ENCODE measurements at regions not wholly inside any gene's neighbourhood (a gene's known extent, or its start where the extent isn't known, plus 50 kb on each side); places are given as distances from the start of the nearest gene placed in this dataset.

GRCh38 chr13:62643007-62643483 is 1227.4 kb upstream of the PCDH20 start:
- H3K4me1 Mint-ChIP-seq: peaks cover 20% of the 10 kb centered on the region
- ChIA-PET CTCF (no interaction called here), POLR2A (no interaction called here)
- H3K27me3 Mint-ChIP-seq (ENCODE audit: low read depth): no peaks in the 10 kb centered on the region
- ATAC-seq (no peak), DNase-seq (ENCODE audit: low spot score) (no peak)
- H3K27ac Mint-ChIP-seq: no peak overlapping the region
- TF ChIP-seq NR3C1 (CRISPR knock-in tag; conservative IDR thresholded peaks at IDR 0.05; ENCODE audit: low read depth) (no peak), KAT7 (CRISPR knock-in tag; IDR thresholded peaks at IDR 0.05; ENCODE audit: borderline replicate concordance) (no peak), SMAD4 (CRISPR knock-in tag; IDR thresholded peaks at IDR 0.05) (no peak), TEAD4 (CRISPR knock-in tag; IDR thresholded peaks at IDR 0.05) (no peak), ZNF138 (CRISPR knock-in tag; conservative IDR thresholded peaks at IDR 0.05) (no peak), EMX1 (CRISPR knock-in tag; IDR thresholded peaks at IDR 0.05) (no peak), ZNF425 (CRISPR knock-in tag; conservative IDR thresholded peaks at IDR 0.05) (no peak), ATF1 (CRISPR knock-in tag; IDR thresholded peaks at IDR 0.05) (no peak), ZNF396 (CRISPR knock-in tag; IDR thresholded peaks at IDR 0.05; ENCODE audit: borderline replicate concordance) (no peak), MXD4 (CRISPR knock-in tag; IDR thresholded peaks at IDR 0.05; ENCODE audit: borderline replicate concordance) (no peak), ATF3 (CRISPR knock-in tag; conservative IDR thresholded peaks at IDR 0.05) (no peak), CBFB (CRISPR knock-in tag; IDR thresholded peaks at IDR 0.05; ENCODE audit: low read depth) (no peak), FOXK1 (CRISPR knock-in tag; IDR thresholded peaks at IDR 0.05) (no peak), ZNF416 (CRISPR knock-in tag; IDR thresholded peaks at IDR 0.05) (no peak), CTCF (IDR thresholded peaks at IDR 0.05) (no peak)
- TF ChIP-seq, protein P1, sequence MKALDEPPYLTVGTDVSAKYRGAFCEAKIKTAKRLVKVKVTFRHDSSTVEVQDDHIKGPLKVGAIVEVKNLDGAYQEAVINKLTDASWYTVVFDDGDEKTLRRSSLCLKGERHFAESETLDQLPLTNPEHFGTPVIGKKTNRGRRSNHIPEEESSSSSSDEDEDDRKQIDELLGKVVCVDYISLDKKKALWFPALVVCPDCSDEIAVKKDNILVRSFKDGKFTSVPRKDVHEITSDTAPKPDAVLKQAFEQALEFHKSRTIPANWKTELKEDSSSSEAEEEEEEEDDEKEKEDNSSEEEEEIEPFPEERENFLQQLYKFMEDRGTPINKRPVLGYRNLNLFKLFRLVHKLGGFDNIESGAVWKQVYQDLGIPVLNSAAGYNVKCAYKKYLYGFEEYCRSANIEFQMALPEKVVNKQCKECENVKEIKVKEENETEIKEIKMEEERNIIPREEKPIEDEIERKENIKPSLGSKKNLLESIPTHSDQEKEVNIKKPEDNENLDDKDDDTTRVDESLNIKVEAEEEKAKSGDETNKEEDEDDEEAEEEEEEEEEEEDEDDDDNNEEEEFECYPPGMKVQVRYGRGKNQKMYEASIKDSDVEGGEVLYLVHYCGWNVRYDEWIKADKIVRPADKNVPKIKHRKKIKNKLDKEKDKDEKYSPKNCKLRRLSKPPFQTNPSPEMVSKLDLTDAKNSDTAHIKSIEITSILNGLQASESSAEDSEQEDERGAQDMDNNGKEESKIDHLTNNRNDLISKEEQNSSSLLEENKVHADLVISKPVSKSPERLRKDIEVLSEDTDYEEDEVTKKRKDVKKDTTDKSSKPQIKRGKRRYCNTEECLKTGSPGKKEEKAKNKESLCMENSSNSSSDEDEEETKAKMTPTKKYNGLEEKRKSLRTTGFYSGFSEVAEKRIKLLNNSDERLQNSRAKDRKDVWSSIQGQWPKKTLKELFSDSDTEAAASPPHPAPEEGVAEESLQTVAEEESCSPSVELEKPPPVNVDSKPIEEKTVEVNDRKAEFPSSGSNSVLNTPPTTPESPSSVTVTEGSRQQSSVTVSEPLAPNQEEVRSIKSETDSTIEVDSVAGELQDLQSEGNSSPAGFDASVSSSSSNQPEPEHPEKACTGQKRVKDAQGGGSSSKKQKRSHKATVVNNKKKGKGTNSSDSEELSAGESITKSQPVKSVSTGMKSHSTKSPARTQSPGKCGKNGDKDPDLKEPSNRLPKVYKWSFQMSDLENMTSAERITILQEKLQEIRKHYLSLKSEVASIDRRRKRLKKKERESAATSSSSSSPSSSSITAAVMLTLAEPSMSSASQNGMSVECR (CRISPR knock-in tag; IDR thresholded peaks at IDR 0.05; ENCODE audit: borderline replicate concordance): no peak
- H3K36me3 Mint-ChIP-seq: peaks cover 5% of the 10 kb centered on the region
- H3K9me3 Mint-ChIP-seq: peaks cover 11% of the 10 kb centered on the region
- H3K4me3 Mint-ChIP-seq: no peak overlapping the region

DNA sequence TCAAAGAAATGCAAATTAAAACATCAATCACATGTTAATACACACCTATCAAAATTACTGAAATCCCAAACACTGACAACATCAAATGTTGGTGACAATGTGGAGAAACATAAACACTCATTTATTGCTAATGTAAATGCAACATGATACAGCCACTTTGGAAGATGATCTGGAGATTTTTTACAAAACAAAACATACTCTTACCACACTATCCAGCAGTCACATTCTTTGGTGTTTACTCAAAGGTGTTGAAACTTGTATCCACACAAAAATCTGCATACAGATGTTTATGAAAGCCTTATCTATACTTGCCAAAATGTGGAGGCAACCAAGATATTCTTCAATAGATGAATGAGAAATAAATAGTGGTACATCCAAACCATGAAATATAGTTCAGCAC is 1219.5 kb upstream of the PCDH20 start:
- DNase-seq (ENCODE audit: low spot score) (no peak), ATAC-seq (no peak)
- Mint-ChIP-seq H3K4me3 (no peak overlapping the region), H3K36me3 (no peaks in the 10 kb centered on the region), H3K4me1 (peaks cover 7% of the 10 kb centered on the region), H3K9me3 (no peaks in the 10 kb centered on the region), H3K27ac (no peak overlapping the region), H3K27me3 (ENCODE audit: low read depth) (no peaks in the 10 kb centered on the region)
- ChIA-PET CTCF (no interaction called here), POLR2A (no interaction called here)
- TF ChIP-seq, protein P2, sequence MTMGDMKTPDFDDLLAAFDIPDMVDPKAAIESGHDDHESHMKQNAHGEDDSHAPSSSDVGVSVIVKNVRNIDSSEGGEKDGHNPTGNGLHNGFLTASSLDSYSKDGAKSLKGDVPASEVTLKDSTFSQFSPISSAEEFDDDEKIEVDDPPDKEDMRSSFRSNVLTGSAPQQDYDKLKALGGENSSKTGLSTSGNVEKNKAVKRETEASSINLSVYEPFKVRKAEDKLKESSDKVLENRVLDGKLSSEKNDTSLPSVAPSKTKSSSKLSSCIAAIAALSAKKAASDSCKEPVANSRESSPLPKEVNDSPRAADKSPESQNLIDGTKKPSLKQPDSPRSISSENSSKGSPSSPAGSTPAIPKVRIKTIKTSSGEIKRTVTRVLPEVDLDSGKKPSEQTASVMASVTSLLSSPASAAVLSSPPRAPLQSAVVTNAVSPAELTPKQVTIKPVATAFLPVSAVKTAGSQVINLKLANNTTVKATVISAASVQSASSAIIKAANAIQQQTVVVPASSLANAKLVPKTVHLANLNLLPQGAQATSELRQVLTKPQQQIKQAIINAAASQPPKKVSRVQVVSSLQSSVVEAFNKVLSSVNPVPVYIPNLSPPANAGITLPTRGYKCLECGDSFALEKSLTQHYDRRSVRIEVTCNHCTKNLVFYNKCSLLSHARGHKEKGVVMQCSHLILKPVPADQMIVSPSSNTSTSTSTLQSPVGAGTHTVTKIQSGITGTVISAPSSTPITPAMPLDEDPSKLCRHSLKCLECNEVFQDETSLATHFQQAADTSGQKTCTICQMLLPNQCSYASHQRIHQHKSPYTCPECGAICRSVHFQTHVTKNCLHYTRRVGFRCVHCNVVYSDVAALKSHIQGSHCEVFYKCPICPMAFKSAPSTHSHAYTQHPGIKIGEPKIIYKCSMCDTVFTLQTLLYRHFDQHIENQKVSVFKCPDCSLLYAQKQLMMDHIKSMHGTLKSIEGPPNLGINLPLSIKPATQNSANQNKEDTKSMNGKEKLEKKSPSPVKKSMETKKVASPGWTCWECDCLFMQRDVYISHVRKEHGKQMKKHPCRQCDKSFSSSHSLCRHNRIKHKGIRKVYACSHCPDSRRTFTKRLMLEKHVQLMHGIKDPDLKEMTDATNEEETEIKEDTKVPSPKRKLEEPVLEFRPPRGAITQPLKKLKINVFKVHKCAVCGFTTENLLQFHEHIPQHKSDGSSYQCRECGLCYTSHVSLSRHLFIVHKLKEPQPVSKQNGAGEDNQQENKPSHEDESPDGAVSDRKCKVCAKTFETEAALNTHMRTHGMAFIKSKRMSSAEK (CRISPR knock-in tag; IDR thresholded peaks at IDR 0.05; ENCODE audit: borderline replicate concordance): no peak
